ENCODE measurements at regions not wholly inside any gene's neighbourhood (a gene's known extent, or its start where the extent isn't known, plus 50 kb on each side); places are given as distances from the start of the nearest gene placed in this dataset.
"Not testable (repeated sequence)": the region's sequence is repeated elsewhere in the genome, so short reads cannot be mapped to it uniquely, and the experiment has no call there.

DNA sequence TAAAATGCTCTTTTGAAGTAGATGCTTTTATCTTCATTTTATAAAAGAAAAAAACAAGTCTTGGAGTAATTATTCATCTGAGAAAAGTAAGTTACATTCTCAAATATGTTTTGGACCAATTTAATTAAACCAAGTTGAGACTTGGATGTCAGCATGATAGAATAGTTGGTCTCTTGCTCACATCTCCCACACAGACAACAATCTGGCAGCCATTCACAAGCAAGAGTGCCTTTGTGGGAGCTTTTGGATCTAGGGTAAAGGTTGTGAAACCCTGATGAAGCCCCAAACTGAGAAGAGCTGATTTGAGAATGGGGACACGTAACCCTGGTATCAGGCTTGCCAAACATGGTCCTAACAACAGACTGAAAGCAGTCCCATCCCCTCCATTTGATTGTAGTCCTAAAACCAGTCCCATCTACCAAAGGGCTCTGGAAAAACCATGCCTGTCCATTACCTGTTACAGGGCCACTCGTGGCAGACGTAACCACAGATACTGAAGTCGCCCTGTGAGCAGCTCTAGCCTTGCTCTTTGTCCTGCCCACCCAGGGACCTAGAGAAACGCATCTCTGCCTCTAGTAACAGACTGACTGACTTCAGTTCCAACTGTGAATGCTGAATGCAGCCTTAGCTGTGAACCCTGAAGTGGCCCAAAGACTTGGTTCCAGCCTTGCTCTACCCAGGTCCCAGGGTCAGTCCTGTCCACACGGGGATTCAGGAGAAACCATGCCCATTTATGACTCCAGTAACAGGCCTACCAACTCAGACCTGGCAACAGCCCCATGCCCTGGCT lies 145.5 kb upstream of the SYNPR start:
- FAIRE-seq (no peak), ATAC-seq (no peak), DNase-seq (no peak)
- 73 to 81% methylated on average over 6 of the region's 6 CpGs for WGBS, 2 donors
- no peaks in the 10 kb centered on the region for H3K4me1 ChIP-seq
- TF ChIP-seq, protein P1, sequence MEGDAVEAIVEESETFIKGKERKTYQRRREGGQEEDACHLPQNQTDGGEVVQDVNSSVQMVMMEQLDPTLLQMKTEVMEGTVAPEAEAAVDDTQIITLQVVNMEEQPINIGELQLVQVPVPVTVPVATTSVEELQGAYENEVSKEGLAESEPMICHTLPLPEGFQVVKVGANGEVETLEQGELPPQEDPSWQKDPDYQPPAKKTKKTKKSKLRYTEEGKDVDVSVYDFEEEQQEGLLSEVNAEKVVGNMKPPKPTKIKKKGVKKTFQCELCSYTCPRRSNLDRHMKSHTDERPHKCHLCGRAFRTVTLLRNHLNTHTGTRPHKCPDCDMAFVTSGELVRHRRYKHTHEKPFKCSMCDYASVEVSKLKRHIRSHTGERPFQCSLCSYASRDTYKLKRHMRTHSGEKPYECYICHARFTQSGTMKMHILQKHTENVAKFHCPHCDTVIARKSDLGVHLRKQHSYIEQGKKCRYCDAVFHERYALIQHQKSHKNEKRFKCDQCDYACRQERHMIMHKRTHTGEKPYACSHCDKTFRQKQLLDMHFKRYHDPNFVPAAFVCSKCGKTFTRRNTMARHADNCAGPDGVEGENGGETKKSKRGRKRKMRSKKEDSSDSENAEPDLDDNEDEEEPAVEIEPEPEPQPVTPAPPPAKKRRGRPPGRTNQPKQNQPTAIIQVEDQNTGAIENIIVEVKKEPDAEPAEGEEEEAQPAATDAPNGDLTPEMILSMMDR (IDR thresholded peaks at IDR 0.05), result no peak
- no peaks in the 10 kb centered on the region for H3K27me3 ChIP-seq
- H3K27ac ChIP-seq, result no peak overlapping the region
- intact Hi-C loops (cut with DNase I), result no loop called here
- no peak overlapping the region for H3K4me3 ChIP-seq
- H3K9me3 ChIP-seq, result no peaks in the 10 kb centered on the region
- no peaks in the 10 kb centered on the region for H3K36me3 ChIP-seq

DNA sequence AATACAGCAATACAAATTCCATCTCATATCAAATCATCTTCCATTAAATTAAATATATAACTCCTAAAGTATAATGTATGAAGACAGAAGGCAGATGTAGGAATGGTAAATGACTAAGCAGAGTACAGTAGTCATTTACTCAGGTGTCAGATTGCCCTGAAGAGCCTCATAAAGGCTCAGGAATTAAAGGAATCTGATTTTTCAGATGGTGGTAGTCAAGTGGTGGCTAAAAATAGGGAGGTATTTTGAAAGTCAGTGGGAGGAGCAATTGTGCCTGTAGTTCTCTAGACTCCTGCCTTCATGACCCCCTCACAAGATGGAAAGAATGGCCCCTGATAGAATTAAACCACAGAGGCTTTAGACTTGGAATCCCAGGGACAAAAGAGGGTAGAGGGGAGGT lies 142.7 kb upstream of the SYNPR start:
- Histone ChIP-seq H3K27me3 (no peaks in the 10 kb centered on the region), H3K4me3 (no peak overlapping the region), H3K4me1 (no peaks in the 10 kb centered on the region), H3K36me3 (no peaks in the 10 kb centered on the region), H3K27ac (no peak overlapping the region), H3K9me3 (no peaks in the 10 kb centered on the region)
- no peak for ATAC-seq
- no peak for FAIRE-seq
- DNase-seq, result no peak
- TF ChIP-seq, protein P1 (IDR thresholded peaks at IDR 0.05), result no peak
- intact Hi-C loops (cut with DNase I), result no loop called here

DNA sequence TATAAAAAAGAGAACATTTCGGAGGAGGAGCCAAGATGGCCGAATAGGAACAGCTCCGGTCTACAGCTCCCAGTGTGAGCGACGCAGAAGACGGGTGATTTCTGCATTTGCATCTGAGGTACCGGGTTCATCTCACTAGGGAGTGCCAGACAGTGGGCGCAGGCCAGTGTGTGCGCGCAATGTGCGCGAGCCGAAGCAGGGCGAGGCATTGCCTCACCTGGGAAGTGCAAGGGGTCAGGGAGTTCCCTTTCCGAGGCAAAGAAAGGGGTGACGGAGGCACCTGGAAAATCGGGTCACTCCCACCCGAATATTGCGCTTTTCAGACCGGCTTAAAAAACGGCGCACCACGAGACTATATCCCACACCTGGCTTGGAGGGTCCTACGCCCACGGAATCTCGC lies 141.9 kb upstream of the SYNPR start:
- H3K27ac ChIP-seq; H3K9me3 ChIP-seq; ATAC-seq; DNase-seq; H3K4me1 ChIP-seq; H3K36me3 ChIP-seq; H3K4me3 ChIP-seq; H3K27me3 ChIP-seq; intact Hi-C loops (cut with DNase I); FAIRE-seq: not testable (repeated sequence)
- WGBS, 2 donors, result 83 to 91% methylated on average over 21 to 22 of the region's 26 CpGs

DNA sequence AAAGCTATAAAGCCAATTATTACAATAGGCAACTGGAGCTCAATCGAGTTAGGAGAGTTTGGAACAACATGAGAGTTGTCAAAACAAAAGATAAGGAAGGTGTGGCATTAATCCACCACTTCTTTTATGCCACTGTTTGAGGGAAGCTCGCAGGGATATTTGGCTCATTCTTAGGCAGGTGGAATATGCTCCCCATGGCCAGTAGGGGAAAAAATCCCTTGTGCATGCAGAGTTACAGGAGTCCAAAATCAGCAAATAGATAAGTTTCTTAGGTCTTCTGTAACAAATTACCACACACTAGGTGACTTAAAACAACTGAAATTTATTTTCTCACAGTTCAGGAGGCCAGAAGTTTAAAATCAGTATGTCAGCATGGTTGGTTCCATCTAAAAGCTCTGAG lies 135.4 kb upstream of the SYNPR start:
- TF ChIP-seq, protein P1 (IDR thresholded peaks at IDR 0.05), result no peak
- no peaks in the 10 kb centered on the region for H3K36me3 ChIP-seq
- 41 to 51% methylated on average over 2 of the region's 2 CpGs for WGBS, 2 donors
- no peaks in the 10 kb centered on the region for H3K9me3 ChIP-seq
- no peak for FAIRE-seq
- no peak for ATAC-seq
- no peak overlapping the region for H3K27ac ChIP-seq
- no peak overlapping the region for H3K4me3 ChIP-seq
- H3K4me1 ChIP-seq, result no peaks in the 10 kb centered on the region
- intact Hi-C loops (cut with DNase I), result no loop called here
- no peaks in the 10 kb centered on the region for H3K27me3 ChIP-seq
- DNase-seq, result no peak

DNA sequence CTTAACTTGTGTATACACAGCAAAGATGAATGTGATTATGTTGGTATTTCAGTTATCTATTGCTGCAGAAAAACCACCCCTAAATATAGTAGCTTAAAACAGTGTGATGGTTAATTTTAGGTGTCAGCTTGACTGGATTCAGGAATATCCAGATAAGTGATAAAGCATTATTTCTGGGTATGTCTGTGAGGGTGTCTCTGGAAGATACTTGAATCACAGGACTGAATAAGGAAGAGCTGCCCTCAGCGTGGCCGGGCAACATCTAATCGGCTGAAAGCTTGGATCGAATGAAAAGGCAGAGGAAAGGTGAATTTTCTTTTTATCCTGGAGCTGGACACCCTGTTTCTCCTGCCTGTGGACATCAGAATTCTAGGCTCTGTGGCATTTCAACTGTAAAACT lies 132.0 kb upstream of the SYNPR start:
- TF ChIP-seq, protein P1 (IDR thresholded peaks at IDR 0.05), result no peak
- no peak for FAIRE-seq

More for the DNA sequence above, 132.0 kb upstream of the SYNPR start:
- intact Hi-C loops (cut with DNase I), result no loop called here
- no peaks in the 10 kb centered on the region for H3K36me3 ChIP-seq
- ATAC-seq, result no peak
- H3K4me3 ChIP-seq, result no peak overlapping the region
- 73 to 89% methylated on average over 4 of the region's 4 CpGs for WGBS, 2 donors
- no peaks in the 10 kb centered on the region for H3K9me3 ChIP-seq
- DNase-seq, result no peak
- H3K27ac ChIP-seq, result no peak overlapping the region
- H3K27me3 ChIP-seq, result no peaks in the 10 kb centered on the region
- no peaks in the 10 kb centered on the region for H3K4me1 ChIP-seq

All from pancreas (tissue), 10 donors.